SK-N-SH (cell line): ENCODE measurements at regions not wholly inside any gene's neighbourhood (a gene's known extent, or its start where the extent isn't known, plus 50 kb on each side); places are given as distances from the start of the nearest gene placed in this dataset.

Source experiments
- CTCF ChIA-PET: fragments of 300-600, 350-600 bp; formaldehyde crosslinking; extraction: SDS; loops from one replicate; lab custom pipeline; 2021; lab: Yijun Ruan, JAX
- POLR2A ChIA-PET: fragments of 350-600 bp; sonication (Branson Sonifier 250); formaldehyde crosslinking; extraction: SDS; loops from one replicate; lab custom pipeline; 2020; ENCODE audit warnings: antibody characterized with exemption, inconsistent platforms; lab: Yijun Ruan, JAX
- DNase-seq: peaks from one replicate; pipeline ENCODE4 v3.0.0; 2012
- H2AFZ ChIP-seq: fragments of 200-600 bp; sonication (generic); 2 replicates; pipeline ENCODE4 v1.8.1; 2016; ENCODE audit warnings: antibody characterized with exemption, mild to moderate bottlenecking, low read depth
- H3F3A ChIP-seq: fragments of 200-600 bp; sonication (generic); replicated peaks from 2 replicates; pipeline ENCODE3; 2016; ENCODE audit warnings: antibody characterized with exemption, mild to moderate bottlenecking; ENCODE audit not compliant: insufficient read depth
- H3K27ac ChIP-seq, 2 experiments: fragments of 200-500 bp in 1 of 2; fragments of 200-600 bp in 1 of 2; sonication (Bioruptor generic) in 1 of 2; sonication (generic), shearing (Covaris generic) in 1 of 2; 2 replicates each; pipeline versions ENCODE4 v1.5.1 to v1.6.1; 2014 to 2016; ENCODE audit warnings: low read depth in 2 of 2, inconsistent platforms in 1 of 2, low read length in 1 of 2, mild to moderate bottlenecking in 1 of 2, mixed read lengths in 1 of 2
- H3K27me3 ChIP-seq: fragments of 200-600 bp; sonication (generic), shearing (Covaris generic); 2 replicates; pipeline ENCODE4 v1.6.1; 2016; ENCODE audit warnings: mixed run types; ENCODE audit not compliant: insufficient read depth
- H3K36me3 ChIP-seq, 2 experiments: fragments of 200-500 bp in 1 of 2; fragments of 200-600 bp in 1 of 2; sonication (Bioruptor generic) in 1 of 2; sonication (generic) in 1 of 2; replicated peaks in 1 of 2; 2 replicates each; pipeline versions ENCODE3 to v1.5.1; 2014 to 2016; ENCODE audit warnings: low read length in 1 of 2, mild to moderate bottlenecking in 1 of 2; ENCODE audit not compliant: insufficient read depth in 2 of 2, control insufficient read depth in 1 of 2
- H3K4me1 ChIP-seq, 2 experiments: fragments of 200-500 bp in 1 of 2; fragments of 200-600 bp in 1 of 2; sonication (Bioruptor generic) in 1 of 2; sonication (generic), shearing (Covaris generic) in 1 of 2; 2 replicates each; pipeline versions ENCODE4 v1.5.1 to v1.6.1; 2014 to 2016; ENCODE audit warnings: low read depth in 1 of 2, low read length in 1 of 2, mixed run types in 1 of 2; ENCODE audit not compliant: insufficient read depth in 2 of 2, control insufficient read depth in 1 of 2
- H3K4me2 ChIP-seq: fragments of 200-600 bp; sonication (generic), shearing (Covaris generic); 2 replicates; pipeline ENCODE4 v1.6.1; 2017; ENCODE audit warnings: mixed run types
- H3K4me3 ChIP-seq, 2 experiments: fragments of 200-500 bp in 1 of 2; fragments of 200-600 bp in 1 of 2; sonication (Bioruptor generic) in 1 of 2; sonication (generic), shearing (Covaris generic) in 1 of 2; 2 replicates each; pipeline versions ENCODE4 v1.5.1 to v1.8.1; 2014 to 2016; ENCODE audit warnings: low read depth in 2 of 2, inconsistent platforms in 1 of 2, low read length in 1 of 2, mild to moderate bottlenecking in 1 of 2, mixed read lengths in 1 of 2, moderate library complexity in 1 of 2
- H3K79me2 ChIP-seq: fragments of 200-600 bp; sonication (generic); 2 replicates; pipeline ENCODE4 v1.8.1; 2017; ENCODE audit warnings: mild to moderate bottlenecking; ENCODE audit not compliant: insufficient read depth
- H3K9ac ChIP-seq: fragments of 200-600 bp; sonication (generic); 2 replicates; pipeline ENCODE4 v1.6.1; 2017; ENCODE audit warnings: mixed run types
- H3K9me2 ChIP-seq: fragments of 200-600 bp; sonication (generic); 2 replicates; pipeline ENCODE4 v1.6.1; 2017; ENCODE audit warnings: mixed run types
- H3K9me3 ChIP-seq: fragments of 200-600 bp; sonication (generic); 2 replicates; pipeline ENCODE4 v1.6.1; 2017; ENCODE audit warnings: mixed run types, mild to moderate bottlenecking, moderate library complexity
- H4K20me1 ChIP-seq: fragments of 200-600 bp; sonication (generic); 2 replicates; pipeline ENCODE4 v1.6.1; 2017; ENCODE audit warnings: mild to moderate bottlenecking, mixed run types; ENCODE audit not compliant: insufficient read depth
- CHD2 ChIP-seq: fragments of 150-350 bp; IDR thresholded peaks from 2 replicates; pipeline ENCODE4 v1.6.1; 2018; ENCODE audit warnings: low read length; ENCODE audit not compliant: partially characterized antibody
- EP300 ChIP-seq, 2 experiments: IDR thresholded peaks; 2 replicates each; pipeline versions ENCODE4 v1.4.0 to v1.6.1; 2012; ENCODE audit warnings: borderline replicate concordance in 1 of 2, low read depth in 1 of 2, low read length in 1 of 2
- FOXJ3 ChIP-seq: sonication (generic); formaldehyde crosslinking; IDR thresholded peaks from 2 replicates; pipeline ENCODE4 v1.5.1; 2020; ENCODE audit warnings: mild to moderate bottlenecking, missing genetic modification reagents
- FOXM1 ChIP-seq: IDR thresholded peaks from 2 replicates; pipeline ENCODE4 v1.4.0; 2012; ENCODE audit warnings: low read depth, mild to moderate bottlenecking
- GATA2 ChIP-seq: sonication (generic); formaldehyde crosslinking; IDR thresholded peaks from 2 replicates; pipeline ENCODE4 v1.5.0; 2020; ENCODE audit warnings: mild to moderate bottlenecking, missing genetic modification reagents
- JUND ChIP-seq: IDR thresholded peaks from 2 replicates; pipeline ENCODE4 v1.4.0; 2012
- MEF2A ChIP-seq: IDR thresholded peaks from 2 replicates; pipeline ENCODE4 v1.4.0; 2012; ENCODE audit warnings: low read depth, borderline replicate concordance
- RAD21 ChIP-seq: IDR thresholded peaks from 2 replicates; pipeline ENCODE4 v1.6.1; 2012; ENCODE audit warnings: mild to moderate bottlenecking, low read length
- RFX5 ChIP-seq: IDR thresholded peaks from 2 replicates; pipeline ENCODE4 v1.6.1; 2012; ENCODE audit warnings: mild to moderate bottlenecking, improper control_type of control experiment, low read length
- SMC3 ChIP-seq: IDR thresholded peaks from 2 replicates; pipeline ENCODE4 v1.6.1; 2012; ENCODE audit warnings: low read depth, low read length, improper control_type of control experiment
- TAF1 ChIP-seq: IDR thresholded peaks from 2 replicates; pipeline ENCODE4 v1.6.1; 2012; ENCODE audit warnings: low read depth, mild to moderate bottlenecking, low read length, moderate library complexity, borderline replicate concordance
- TCF12 ChIP-seq: IDR thresholded peaks from 2 replicates; pipeline ENCODE4 v1.4.0; 2012
- WGBS: methylation state at CpG from one replicate; pipeline ENCODE4 v1.1.6; 2017; ENCODE audit warnings: low lambda C conversion rate; 5-methylcytosine and 5-hydroxymethylcytosine counted together
- TF ChIP-seq, protein P1 (sequence below): IDR thresholded peaks from 2 replicates; pipeline ENCODE4; 2012
- TF ChIP-seq, protein P2 (sequence below): IDR thresholded peaks from 2 replicates; pipeline ENCODE4 v1.6.1; 2012; ENCODE audit warnings: mild to moderate bottlenecking, low read depth, low read length, moderate library complexity
- TF ChIP-seq, protein P3 (sequence below): fragments of 150-350 bp; IDR thresholded peaks from 2 replicates; pipeline ENCODE4 v1.6.1; 2016; ENCODE audit warnings: mild to moderate bottlenecking, low read depth, low read length

DNA sequence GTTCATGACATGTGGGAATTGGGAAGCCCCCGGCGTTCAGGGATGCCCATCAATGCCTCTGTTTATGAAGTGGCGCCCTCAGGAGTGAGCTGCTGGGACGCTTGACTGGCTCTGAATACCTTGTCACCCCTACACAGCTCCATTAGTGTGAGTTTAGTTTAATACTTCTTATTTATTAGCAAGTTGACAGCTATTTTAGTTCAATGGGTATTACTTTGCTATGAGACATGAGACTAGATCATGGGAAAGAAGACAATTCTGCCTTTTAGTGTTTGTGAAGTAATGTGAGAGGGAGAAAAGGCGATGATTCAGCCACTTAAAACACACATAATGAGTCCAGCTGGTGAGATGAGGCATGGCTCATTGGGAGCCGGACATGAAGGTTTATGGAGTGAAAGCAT, 678.5 kb downstream of the NR2F2 start:
- ChIA-PET POLR2A (no interaction called here), CTCF (interaction anchor here (1.2 kb wide), 1 partner anchor 16 kb away, joined by 3 read pairs; no protein-coding TSS in a partner anchor)
- Histone ChIP-seq H3F3A (no peaks in the 10 kb centered on the region), H3K79me2 (no peaks in the 10 kb centered on the region), H3K9me3 (no peaks in the 10 kb centered on the region), H3K9ac (no peak overlapping the region), H3K4me2 (no peak overlapping the region), H4K20me1 (no peaks in the 10 kb centered on the region), H3K27me3 (no peaks in the 10 kb centered on the region), H2AFZ (no peak overlapping the region), H3K9me2 (no peaks in the 10 kb centered on the region), H3K27ac (no peak overlapping the region), H3K36me3 (no peaks in the 10 kb centered on the region), H3K4me1 (no peaks in the 10 kb centered on the region), H3K4me3 (no peak overlapping the region)
- no peak for TF ChIP-seq FOXJ3 (CRISPR knock-in tag)
- TF ChIP-seq JUND: no peak
- no peak for TF ChIP-seq TCF12
- TF ChIP-seq TAF1: no peak
- TF ChIP-seq, protein P1, sequence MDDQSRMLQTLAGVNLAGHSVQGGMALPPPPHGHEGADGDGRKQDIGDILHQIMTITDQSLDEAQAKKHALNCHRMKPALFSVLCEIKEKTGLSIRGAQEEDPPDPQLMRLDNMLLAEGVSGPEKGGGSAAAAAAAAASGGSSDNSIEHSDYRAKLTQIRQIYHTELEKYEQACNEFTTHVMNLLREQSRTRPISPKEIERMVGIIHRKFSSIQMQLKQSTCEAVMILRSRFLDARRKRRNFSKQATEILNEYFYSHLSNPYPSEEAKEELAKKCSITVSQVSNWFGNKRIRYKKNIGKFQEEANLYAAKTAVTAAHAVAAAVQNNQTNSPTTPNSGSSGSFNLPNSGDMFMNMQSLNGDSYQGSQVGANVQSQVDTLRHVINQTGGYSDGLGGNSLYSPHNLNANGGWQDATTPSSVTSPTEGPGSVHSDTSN: no peak
- TF ChIP-seq RAD21: no peak
- TF ChIP-seq SMC3: no peak
- no peak for TF ChIP-seq CHD2
- DNase-seq: no peak
- 2% methylated on average over 6 of the region's 6 CpGs for WGBS

DNA sequence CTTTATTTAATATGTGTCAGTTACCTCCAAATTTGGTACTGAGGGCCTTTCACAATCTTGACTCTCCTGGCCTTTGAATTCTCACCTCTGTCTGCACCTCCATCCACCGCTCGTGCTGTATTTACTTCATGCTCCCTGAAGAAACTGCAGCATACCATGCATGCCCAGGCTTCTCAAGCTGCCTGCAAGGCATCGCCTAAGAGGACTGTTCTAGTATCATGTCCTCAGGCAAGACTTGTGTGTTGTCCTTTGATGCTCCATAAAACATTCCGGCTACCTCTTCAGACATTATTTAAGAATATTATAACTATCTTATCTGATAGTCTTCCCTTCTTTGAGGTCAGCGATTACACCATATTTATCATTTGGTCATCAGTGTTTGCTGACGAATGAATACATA, 682.5 kb downstream of the NR2F2 start:
- POLR2A ChIA-PET: no interaction called here
- WGBS: 3% methylated on average over 6 of the region's 6 CpGs

More for the DNA sequence above, 682.5 kb downstream of the NR2F2 start:
- Histone ChIP-seq H2AFZ (no peak overlapping the region), H3K36me3 (no peaks in the 10 kb centered on the region), H4K20me1 (no peaks in the 10 kb centered on the region), H3K4me1 (no peaks in the 10 kb centered on the region), H3K4me2 (no peak overlapping the region), H3K79me2 (no peaks in the 10 kb centered on the region), H3F3A (no peaks in the 10 kb centered on the region), H3K4me3 (no peak overlapping the region), H3K9ac (no peak overlapping the region), H3K27me3 (no peaks in the 10 kb centered on the region), H3K9me2 (no peaks in the 10 kb centered on the region), H3K9me3 (no peaks in the 10 kb centered on the region), H3K27ac (no peak overlapping the region)
- TF ChIP-seq GATA2 (CRISPR knock-in tag): no peak
- TF ChIP-seq FOXM1: no peak
- no peak for TF ChIP-seq RAD21
- TF ChIP-seq TCF12: no peak
- no peak for TF ChIP-seq EP300 (IDR thresholded peaks at IDR 0.05; ENCODE audit: borderline replicate concordance in 1 of 2, low read depth in 1 of 2, low read length in 1 of 2)
- no peak for TF ChIP-seq MEF2A
- TF ChIP-seq, protein P2, sequence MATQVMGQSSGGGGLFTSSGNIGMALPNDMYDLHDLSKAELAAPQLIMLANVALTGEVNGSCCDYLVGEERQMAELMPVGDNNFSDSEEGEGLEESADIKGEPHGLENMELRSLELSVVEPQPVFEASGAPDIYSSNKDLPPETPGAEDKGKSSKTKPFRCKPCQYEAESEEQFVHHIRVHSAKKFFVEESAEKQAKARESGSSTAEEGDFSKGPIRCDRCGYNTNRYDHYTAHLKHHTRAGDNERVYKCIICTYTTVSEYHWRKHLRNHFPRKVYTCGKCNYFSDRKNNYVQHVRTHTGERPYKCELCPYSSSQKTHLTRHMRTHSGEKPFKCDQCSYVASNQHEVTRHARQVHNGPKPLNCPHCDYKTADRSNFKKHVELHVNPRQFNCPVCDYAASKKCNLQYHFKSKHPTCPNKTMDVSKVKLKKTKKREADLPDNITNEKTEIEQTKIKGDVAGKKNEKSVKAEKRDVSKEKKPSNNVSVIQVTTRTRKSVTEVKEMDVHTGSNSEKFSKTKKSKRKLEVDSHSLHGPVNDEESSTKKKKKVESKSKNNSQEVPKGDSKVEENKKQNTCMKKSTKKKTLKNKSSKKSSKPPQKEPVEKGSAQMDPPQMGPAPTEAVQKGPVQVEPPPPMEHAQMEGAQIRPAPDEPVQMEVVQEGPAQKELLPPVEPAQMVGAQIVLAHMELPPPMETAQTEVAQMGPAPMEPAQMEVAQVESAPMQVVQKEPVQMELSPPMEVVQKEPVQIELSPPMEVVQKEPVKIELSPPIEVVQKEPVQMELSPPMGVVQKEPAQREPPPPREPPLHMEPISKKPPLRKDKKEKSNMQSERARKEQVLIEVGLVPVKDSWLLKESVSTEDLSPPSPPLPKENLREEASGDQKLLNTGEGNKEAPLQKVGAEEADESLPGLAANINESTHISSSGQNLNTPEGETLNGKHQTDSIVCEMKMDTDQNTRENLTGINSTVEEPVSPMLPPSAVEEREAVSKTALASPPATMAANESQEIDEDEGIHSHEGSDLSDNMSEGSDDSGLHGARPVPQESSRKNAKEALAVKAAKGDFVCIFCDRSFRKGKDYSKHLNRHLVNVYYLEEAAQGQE: no peak
- TF ChIP-seq, protein P3, sequence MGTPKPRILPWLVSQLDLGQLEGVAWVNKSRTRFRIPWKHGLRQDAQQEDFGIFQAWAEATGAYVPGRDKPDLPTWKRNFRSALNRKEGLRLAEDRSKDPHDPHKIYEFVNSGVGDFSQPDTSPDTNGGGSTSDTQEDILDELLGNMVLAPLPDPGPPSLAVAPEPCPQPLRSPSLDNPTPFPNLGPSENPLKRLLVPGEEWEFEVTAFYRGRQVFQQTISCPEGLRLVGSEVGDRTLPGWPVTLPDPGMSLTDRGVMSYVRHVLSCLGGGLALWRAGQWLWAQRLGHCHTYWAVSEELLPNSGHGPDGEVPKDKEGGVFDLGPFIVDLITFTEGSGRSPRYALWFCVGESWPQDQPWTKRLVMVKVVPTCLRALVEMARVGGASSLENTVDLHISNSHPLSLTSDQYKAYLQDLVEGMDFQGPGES: no peak
- no peak for TF ChIP-seq RFX5
- no peak for DNase-seq
- CTCF ChIA-PET: no interaction called here
